ENCODE measurements at regions not wholly inside any gene's neighbourhood (a gene's known extent, or its start where the extent isn't known, plus 50 kb on each side); places are given as distances from the start of the nearest gene placed in this dataset.

GRCh38 chr1:39102537-39103327, 76.6 kb downstream of the NDUFS5 start (continued):
- TF ChIP-seq ZBTB44 (tag by site-specific recombination; IDR thresholded peaks at IDR 0.05) (peak; percentile 84), ZNF302 (tag by site-specific recombination; IDR thresholded peaks at IDR 0.05; ENCODE audit: low read depth) (no peak), FEZF1 (tag by site-specific recombination; IDR thresholded peaks at IDR 0.05) (no peak), ZNF624 (tag by site-specific recombination; IDR thresholded peaks at IDR 0.05) (no peak), ZNF785 (tag by site-specific recombination; IDR thresholded peaks at IDR 0.05) (no peak), ZNF670 (tag by site-specific recombination; IDR thresholded peaks at IDR 0.05; ENCODE audit: low read depth) (no peak), SP2 (tag by site-specific recombination; IDR thresholded peaks at IDR 0.05) (no peak), ZSCAN4 (tag by site-specific recombination; IDR thresholded peaks at IDR 0.05) (no peak), INSM2 (tag by site-specific recombination; IDR thresholded peaks at IDR 0.05) (no peak), ZNF354C (tag by site-specific recombination; IDR thresholded peaks at IDR 0.05; ENCODE audit: borderline replicate concordance, low read depth) (no peak), ZNF362 (tag by site-specific recombination; IDR thresholded peaks at IDR 0.05) (no peak), GLI4 (tag by site-specific recombination; IDR thresholded peaks at IDR 0.05) (no peak), ZNF596 (tag by site-specific recombination; IDR thresholded peaks at IDR 0.05) (no peak), KLF9 (tag by site-specific recombination; IDR thresholded peaks at IDR 0.05; ENCODE audit: low read depth) (no peak), YY1 (tag by site-specific recombination; IDR thresholded peaks at IDR 0.05) (no peak), ZBTB48 (tag by site-specific recombination; IDR thresholded peaks at IDR 0.05) (peak; percentile 53; the same call in 1 of the 2 replicates), ZNF560 (tag by site-specific recombination; IDR thresholded peaks at IDR 0.05; ENCODE audit: borderline replicate concordance) (no peak), HOXA7 (CRISPR knock-in tag; IDR thresholded peaks at IDR 0.05; ENCODE audit: borderline replicate concordance) (no peak), ZNF223 (tag by site-specific recombination; IDR thresholded peaks at IDR 0.05) (no peak), ZNF341 (tag by site-specific recombination; IDR thresholded peaks at IDR 0.05; ENCODE audit: low read depth) (no peak), ZBTB17 (tag by site-specific recombination; IDR thresholded peaks at IDR 0.05) (peak; percentile 88), ZNF555 (tag by site-specific recombination; conservative IDR thresholded peaks at IDR 0.05) (no peak), GFI1B (tag by site-specific recombination; IDR thresholded peaks at IDR 0.05) (no peak), ZNF391 (tag by site-specific recombination; IDR thresholded peaks at IDR 0.05; ENCODE audit: borderline replicate concordance, low read depth) (no peak), ZNF621 (tag by site-specific recombination; IDR thresholded peaks at IDR 0.05) (no peak), ZNF837 (tag by site-specific recombination; IDR thresholded peaks at IDR 0.05) (no peak), PRDM6 (tag by site-specific recombination; IDR thresholded peaks at IDR 0.05) (peak; percentile 89), ZNF114 (tag by site-specific recombination; IDR thresholded peaks at IDR 0.05) (no peak), ZBTB21 (tag by site-specific recombination; IDR thresholded peaks at IDR 0.05) (no peak), ZBTB7A (tag by site-specific recombination; IDR thresholded peaks at IDR 0.05; ENCODE audit: low read depth) (no peak), ZNF221 (tag by site-specific recombination; IDR thresholded peaks at IDR 0.05; ENCODE audit: borderline replicate concordance) (no peak), ZNF626 (tag by site-specific recombination; IDR thresholded peaks at IDR 0.05) (no peak)
